NB4 (cell line): ENCODE measurements at regions not wholly inside any gene's neighbourhood (a gene's known extent, or its start where the extent isn't known, plus 50 kb on each side); places are given as distances from the start of the nearest gene placed in this dataset.

Experiments used
- CTCF ChIP-seq: IDR thresholded peaks from one replicate; pipeline ENCODE4 v1.5.1; 2012; ENCODE audit warnings: low read depth, low read length
- MAX ChIP-seq: IDR thresholded peaks from 2 replicates; pipeline ENCODE4 v1.6.1; 2011; ENCODE audit warnings: low read depth, low read length
- MYC ChIP-seq: IDR thresholded peaks from 2 replicates; pipeline ENCODE4 v1.6.1; 2011; ENCODE audit warnings: low read depth, low read length
- POLR2A ChIP-seq: IDR thresholded peaks from 2 replicates; pipeline ENCODE4 v1.6.1; 2011; ENCODE audit warnings: mild to moderate bottlenecking; ENCODE audit not compliant: insufficient read length; ENCODE audit errors: extremely low read depth

- TF ChIP-seq POLR2A (no peak), CTCF (no peak), MAX (no peak), MYC (no peak)
These were observed 164.8 kb upstream of the RORA start for GRCh38 chr15:61393949-61394348.
